Right atrium auricular region (tissue), 2 donors: ENCODE measurements at regions not wholly inside any gene's neighbourhood (a gene's known extent, or its start where the extent isn't known, plus 50 kb on each side); places are given as distances from the start of the nearest gene placed in this dataset.

Experiments
- DNase-seq: peaks from one replicate; pipeline ENCODE4 v3.0.0-alpha.2; 2019; ENCODE audit warnings: low spot score
- H3K27ac ChIP-seq, 2 donors: fragments of 200-600 bp; sonication (generic); 1 replicate in 1 of 2; 2 replicates in 1 of 2; pipeline ENCODE4 v1.5.1; 2016 to 2019
- H3K27me3 ChIP-seq, 2 donors: fragments of 200-600 bp; sonication (generic); one replicate each; pipeline versions ENCODE4 v1.5.1 to v1.6.0; 2017 to 2019
- H3K36me3 ChIP-seq: fragments of 200-600 bp; sonication (generic); one replicate; pipeline ENCODE4 v1.5.1; 2016
- H3K4me1 ChIP-seq, 2 donors: fragments of 200-600 bp; sonication (generic); one replicate each; pipeline versions ENCODE4 v1.5.1 to v1.6.0; 2017 to 2019
- H3K4me3 ChIP-seq, 2 donors: fragments of 200-600 bp; sonication (generic); 1 replicate in 1 of 2; 2 replicates in 1 of 2; pipeline ENCODE4 v1.5.1; 2017 to 2019; ENCODE audit warnings: mild to moderate bottlenecking in 1 of 2, moderate library complexity in 1 of 2
- H3K9me3 ChIP-seq, 2 donors: fragments of 200-600 bp; sonication (generic); one replicate each; pipeline ENCODE4 v1.5.1; 2019
- TF ChIP-seq, protein P1 (sequence below), 2 donors: fragments of 200-600 bp; sonication (generic); IDR thresholded peaks; one replicate each; pipeline ENCODE4 v1.5.1; 2019; ENCODE audit warnings: antibody characterized with exemption in 2 of 2

DNA sequence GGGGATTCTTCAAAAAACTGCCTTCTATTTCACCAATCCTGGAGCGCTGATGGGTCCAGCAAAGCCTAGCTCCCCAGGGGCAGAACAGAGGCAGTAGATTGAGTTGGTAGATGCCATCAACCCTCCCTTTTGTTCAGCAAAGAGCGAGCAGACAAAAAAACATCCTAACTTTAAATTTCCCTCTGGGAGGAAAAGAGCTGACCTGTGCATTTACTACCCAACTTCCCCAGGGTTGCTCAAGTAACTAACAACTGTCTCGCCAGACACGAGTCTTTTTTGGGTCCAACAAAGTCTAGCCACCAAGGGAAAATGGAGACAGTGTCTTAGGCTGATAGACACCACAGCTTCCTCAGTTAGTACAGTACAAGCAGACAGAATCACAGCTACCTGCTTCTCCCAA is 476.3 kb upstream of the GRIA1 start:
- Histone ChIP-seq H3K27ac (no peak overlapping the region), H3K27me3 (no peaks in the 10 kb centered on the region), H3K4me3 (no peak overlapping the region), H3K36me3 (no peaks in the 10 kb centered on the region), H3K4me1 (no peaks in the 10 kb centered on the region), H3K9me3 (peaks cover 0 to 13% of the 10 kb centered on the region in 2 donors)
- TF ChIP-seq, protein P1, sequence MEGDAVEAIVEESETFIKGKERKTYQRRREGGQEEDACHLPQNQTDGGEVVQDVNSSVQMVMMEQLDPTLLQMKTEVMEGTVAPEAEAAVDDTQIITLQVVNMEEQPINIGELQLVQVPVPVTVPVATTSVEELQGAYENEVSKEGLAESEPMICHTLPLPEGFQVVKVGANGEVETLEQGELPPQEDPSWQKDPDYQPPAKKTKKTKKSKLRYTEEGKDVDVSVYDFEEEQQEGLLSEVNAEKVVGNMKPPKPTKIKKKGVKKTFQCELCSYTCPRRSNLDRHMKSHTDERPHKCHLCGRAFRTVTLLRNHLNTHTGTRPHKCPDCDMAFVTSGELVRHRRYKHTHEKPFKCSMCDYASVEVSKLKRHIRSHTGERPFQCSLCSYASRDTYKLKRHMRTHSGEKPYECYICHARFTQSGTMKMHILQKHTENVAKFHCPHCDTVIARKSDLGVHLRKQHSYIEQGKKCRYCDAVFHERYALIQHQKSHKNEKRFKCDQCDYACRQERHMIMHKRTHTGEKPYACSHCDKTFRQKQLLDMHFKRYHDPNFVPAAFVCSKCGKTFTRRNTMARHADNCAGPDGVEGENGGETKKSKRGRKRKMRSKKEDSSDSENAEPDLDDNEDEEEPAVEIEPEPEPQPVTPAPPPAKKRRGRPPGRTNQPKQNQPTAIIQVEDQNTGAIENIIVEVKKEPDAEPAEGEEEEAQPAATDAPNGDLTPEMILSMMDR (IDR thresholded peaks at IDR 0.05): no peak
- DNase-seq: no peak

- Histone ChIP-seq H3K9me3 (peaks cover 0 to 45% of the 10 kb centered on the region in 2 donors), H3K27me3 (no peaks in the 10 kb centered on the region), H3K4me1 (no peaks in the 10 kb centered on the region), H3K27ac (no peak overlapping the region), H3K4me3 (no peak overlapping the region), H3K36me3 (no peaks in the 10 kb centered on the region)
- TF ChIP-seq, protein P1 (IDR thresholded peaks at IDR 0.05): no peak
- DNase-seq: no peak
Measured at GRCh38 chr5:153018121-153018520, 472.3 kb upstream of the GRIA1 start.

- H3K4me1 ChIP-seq: no peaks in the 10 kb centered on the region
- no peaks in the 10 kb centered on the region for H3K27me3 ChIP-seq
- no peaks in the 10 kb centered on the region for H3K9me3 ChIP-seq
- no peaks in the 10 kb centered on the region for H3K36me3 ChIP-seq
- no peak overlapping the region for H3K27ac ChIP-seq
- no peak for DNase-seq
- H3K4me3 ChIP-seq: no peak overlapping the region
- TF ChIP-seq, protein P1 (IDR thresholded peaks at IDR 0.05): no peak
Measured at GRCh38 chr5:153030755-153031725, 459.4 kb upstream of the GRIA1 start.

DNA sequence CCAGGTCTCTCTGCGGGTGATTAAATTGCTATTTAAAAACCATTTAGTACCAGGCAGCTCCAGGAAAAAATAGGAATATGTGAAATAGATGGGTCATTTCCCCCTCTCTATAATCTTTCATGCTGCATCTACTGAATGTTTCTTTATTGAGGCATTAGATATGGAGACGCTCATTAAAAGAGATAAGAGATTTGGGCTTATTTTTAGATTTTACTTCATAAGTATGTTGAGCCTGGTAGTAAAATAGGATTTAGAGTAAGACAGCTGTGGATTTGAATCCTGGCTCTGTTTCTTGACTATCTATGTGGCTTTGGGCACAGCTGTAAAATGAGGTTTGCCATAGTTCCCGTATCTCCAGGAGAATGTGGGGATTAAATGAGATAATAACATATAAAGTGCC is 451.0 kb upstream of the GRIA1 start:
- TF ChIP-seq, protein P1 (IDR thresholded peaks at IDR 0.05): no peak

GRCh38 chr5:153043886-153044285 is 446.6 kb upstream of the GRIA1 start:
- Histone ChIP-seq H3K27me3 (no peaks in the 10 kb centered on the region), H3K4me1 (no peaks in the 10 kb centered on the region), H3K9me3 (no peaks in the 10 kb centered on the region), H3K27ac (no peak overlapping the region), H3K4me3 (no peak overlapping the region), H3K36me3 (no peaks in the 10 kb centered on the region)
- no peak for DNase-seq
- TF ChIP-seq, protein P1 (IDR thresholded peaks at IDR 0.05): no peak

More for the DNA sequence above, 451.0 kb upstream of the GRIA1 start:
- Histone ChIP-seq H3K4me1 (no peaks in the 10 kb centered on the region), H3K4me3 (no peak overlapping the region), H3K36me3 (no peaks in the 10 kb centered on the region), H3K27ac (no peak overlapping the region), H3K27me3 (no peaks in the 10 kb centered on the region), H3K9me3 (no peaks in the 10 kb centered on the region)
- DNase-seq: no peak
